Epithelial cell of proximal tubule (primary cell): ENCODE measurements at regions not wholly inside any gene's neighbourhood (a gene's known extent, or its start where the extent isn't known, plus 50 kb on each side); places are given as distances from the start of the nearest gene placed in this dataset.

Experiments used
- DNase-seq: peaks from one replicate; pipeline ENCODE4 v3.0.0-alpha.2; 2011; ENCODE audit warnings: low read depth
- H3K4me3 ChIP-seq: 2 replicates; pipeline ENCODE4 v1.5.1; 2011; ENCODE audit warnings: low read depth, mild to moderate bottlenecking, low read length
- CTCF ChIP-seq: conservative IDR thresholded peaks from 2 replicates; pipeline ENCODE4 v1.5.1; 2012; ENCODE audit warnings: low read depth, mild to moderate bottlenecking, low read length

DNA sequence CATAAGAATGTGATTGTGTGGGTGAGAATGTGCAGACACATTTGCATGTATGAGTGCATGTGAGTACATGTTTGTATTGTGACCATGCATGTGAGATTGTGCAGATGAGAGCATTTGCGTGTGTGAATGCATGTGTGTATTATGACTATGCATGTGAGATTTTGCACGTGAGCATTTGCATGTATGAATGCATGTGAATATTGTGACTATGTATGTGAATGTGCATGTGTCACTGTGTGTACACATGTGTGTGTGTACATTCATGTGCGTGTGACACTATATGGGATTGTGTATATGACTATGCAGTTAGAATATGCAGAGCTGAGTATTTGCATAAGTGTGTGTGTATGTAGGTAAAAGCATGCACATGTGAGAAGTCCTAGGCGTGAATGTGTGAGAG, 381.3 kb upstream of the MAF start:
- DNase-seq: no peak
- no peak overlapping the region for H3K4me3 ChIP-seq
- no peak for TF ChIP-seq CTCF

DNA sequence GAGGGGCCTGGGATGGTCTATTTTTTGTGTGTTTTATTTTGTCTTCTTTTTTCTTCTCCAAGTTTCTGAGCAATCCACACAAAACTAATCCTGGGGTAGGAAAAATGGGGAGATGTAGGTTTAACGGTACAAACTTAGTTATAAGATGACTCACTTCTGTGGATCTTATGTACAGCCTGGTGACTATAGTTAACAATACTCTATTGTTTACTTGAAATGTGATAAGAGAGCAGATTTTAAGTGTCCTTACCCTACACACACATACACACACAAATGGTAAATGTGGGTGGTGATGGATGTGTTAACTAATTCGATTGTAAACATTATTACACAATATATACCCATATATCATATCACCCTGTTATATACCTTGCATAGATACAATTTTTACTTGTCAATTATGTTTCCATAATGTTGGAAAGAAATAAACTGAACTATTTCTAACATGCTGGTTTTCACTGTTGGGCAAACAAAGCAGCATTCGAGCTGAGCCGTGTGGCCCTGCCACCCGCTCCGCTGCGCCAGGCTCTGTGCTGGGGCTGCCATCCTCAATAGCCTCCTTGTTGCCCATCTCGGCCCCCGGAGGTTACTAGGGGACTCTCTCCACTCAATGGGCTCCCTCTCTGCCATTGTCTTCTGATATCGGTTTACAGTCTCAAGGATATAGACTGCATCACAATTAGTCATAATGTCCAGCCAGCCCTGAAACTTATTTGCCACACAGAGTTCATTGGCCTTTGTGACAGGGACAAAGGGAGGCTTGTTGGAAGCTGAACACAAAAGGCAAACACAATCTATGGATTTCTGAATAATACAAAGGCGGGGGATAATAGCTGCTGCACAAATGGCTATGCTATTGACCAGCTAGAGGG, 380.3 kb upstream of the MAF start:
- TF ChIP-seq CTCF: no peak
- no peak for DNase-seq
- H3K4me3 ChIP-seq: no peak overlapping the region

DNA sequence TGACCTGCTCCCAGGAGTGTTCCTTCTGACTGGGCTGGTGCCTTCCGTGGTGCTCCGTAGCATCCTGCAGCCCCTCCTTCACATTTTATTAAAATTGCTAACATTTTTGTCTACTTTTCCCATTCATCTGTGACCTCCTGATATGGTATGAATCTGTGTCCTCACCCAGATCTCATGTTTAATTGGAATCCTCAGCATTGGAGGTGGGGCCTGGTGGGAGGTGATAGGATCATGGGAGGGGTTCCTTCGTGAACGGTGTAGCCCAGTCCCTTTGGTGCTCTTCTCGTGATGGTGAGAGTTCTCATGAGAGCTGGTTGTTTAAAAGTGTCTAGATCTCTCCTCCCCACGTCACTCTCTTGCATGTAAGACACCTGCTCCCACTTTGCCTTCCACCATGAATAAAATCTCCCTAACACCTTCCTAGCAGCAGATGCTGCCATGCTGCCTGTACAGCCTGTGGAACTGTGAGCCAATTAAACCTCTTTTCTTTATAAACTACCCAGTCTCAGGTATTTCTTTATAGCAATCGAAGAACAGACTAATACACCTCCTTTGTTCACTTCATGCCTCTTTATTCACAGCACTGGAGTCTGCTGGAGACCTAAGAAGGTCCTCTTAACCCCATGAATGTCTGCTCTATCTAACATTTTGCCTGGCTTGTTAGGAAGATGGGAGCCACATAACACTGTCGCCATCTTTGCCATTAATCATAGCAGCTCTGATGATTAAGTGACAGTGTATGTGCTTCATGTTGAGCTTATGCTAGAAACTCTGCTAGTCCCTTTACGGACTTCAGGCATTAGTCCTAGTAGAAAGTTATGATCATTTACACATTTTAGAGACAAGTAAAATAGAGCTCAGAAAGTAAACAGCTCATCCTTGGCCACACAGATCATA, 377.7 kb upstream of the MAF start:
- H3K4me3 ChIP-seq: no peak overlapping the region
- no peak for DNase-seq
- TF ChIP-seq CTCF: no peak

GRCh38 chr16:79973320-79973719, 372.8 kb upstream of the MAF start:
- no peak for DNase-seq
- TF ChIP-seq CTCF: no peak
- H3K4me3 ChIP-seq: no peak overlapping the region

DNA sequence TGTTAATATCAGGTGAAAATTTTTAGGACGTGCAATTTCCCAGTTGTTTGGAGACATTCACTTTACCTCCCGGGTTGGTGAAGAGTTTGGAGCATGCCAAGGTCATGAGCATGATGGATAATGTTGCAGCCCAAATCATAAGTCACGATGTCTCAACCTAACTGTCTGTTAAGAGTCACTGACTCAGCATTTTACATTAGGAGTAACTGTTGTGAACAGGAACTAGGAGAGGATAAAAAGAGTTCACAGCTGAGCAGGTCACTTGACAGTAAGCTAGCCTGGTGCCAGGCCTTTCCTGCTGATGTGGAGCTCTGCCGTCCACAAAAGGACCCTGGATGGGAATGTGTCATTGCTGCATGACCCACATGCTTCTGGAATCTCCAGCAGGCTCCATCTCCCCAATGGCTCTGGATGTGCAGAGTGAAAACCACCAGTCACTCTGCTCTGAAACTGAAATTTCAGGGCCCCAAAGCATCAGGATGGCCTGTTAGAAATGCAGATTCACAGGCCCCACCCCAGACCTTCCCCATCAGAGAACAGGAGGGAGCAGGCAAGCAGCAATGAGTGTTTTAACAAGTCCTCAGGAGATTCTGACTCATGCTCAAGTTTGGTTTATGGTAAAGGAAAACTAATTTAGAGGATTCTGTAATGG, 371.6 kb upstream of the MAF start:
- H3K4me3 ChIP-seq: no peak overlapping the region
- no peak for DNase-seq
- TF ChIP-seq CTCF: no peak

GRCh38 chr16:79971237-79971572, 370.7 kb upstream of the MAF start:
- TF ChIP-seq CTCF: no peak
- no peak for DNase-seq
- no peak overlapping the region for H3K4me3 ChIP-seq
